ENCODE measurements at regions not wholly inside any gene's neighbourhood (a gene's known extent, or its start where the extent isn't known, plus 50 kb on each side); places are given as distances from the start of the nearest gene placed in this dataset.

GRCh38 chr1:213742992-213743391 lies 244.8 kb upstream of the PROX1 start:
- no peak for TF ChIP-seq CTCF (IDR thresholded peaks at IDR 0.05)
- no peak for TF ChIP-seq EP300 (IDR thresholded peaks at IDR 0.05)
- TF ChIP-seq POLR2AphosphoS5 (IDR thresholded peaks at IDR 0.05) = no peak
